ENCODE measurements at regions not wholly inside any gene's neighbourhood (a gene's known extent, or its start where the extent isn't known, plus 50 kb on each side); places are given as distances from the start of the nearest gene placed in this dataset.
A peak's percentile ranks its signal among the peaks of the same experiment; 100 is the strongest.

GRCh38 chr11:48900131-48900800 is 83.4 kb downstream of the TRIM51G start:
- no peak for TF ChIP-seq TAF1 (IDR thresholded peaks at IDR 0.05; ENCODE audit: borderline replicate concordance, insufficient read depth, low read length)
- TF ChIP-seq SIN3A (IDR thresholded peaks at IDR 0.05; ENCODE audit: borderline replicate concordance, insufficient read depth, low read length): no peak
- TF ChIP-seq POLR2AphosphoS5 (IDR thresholded peaks at IDR 0.05; ENCODE audit: low read depth, low read length): no peak
- TF ChIP-seq, protein P1, sequence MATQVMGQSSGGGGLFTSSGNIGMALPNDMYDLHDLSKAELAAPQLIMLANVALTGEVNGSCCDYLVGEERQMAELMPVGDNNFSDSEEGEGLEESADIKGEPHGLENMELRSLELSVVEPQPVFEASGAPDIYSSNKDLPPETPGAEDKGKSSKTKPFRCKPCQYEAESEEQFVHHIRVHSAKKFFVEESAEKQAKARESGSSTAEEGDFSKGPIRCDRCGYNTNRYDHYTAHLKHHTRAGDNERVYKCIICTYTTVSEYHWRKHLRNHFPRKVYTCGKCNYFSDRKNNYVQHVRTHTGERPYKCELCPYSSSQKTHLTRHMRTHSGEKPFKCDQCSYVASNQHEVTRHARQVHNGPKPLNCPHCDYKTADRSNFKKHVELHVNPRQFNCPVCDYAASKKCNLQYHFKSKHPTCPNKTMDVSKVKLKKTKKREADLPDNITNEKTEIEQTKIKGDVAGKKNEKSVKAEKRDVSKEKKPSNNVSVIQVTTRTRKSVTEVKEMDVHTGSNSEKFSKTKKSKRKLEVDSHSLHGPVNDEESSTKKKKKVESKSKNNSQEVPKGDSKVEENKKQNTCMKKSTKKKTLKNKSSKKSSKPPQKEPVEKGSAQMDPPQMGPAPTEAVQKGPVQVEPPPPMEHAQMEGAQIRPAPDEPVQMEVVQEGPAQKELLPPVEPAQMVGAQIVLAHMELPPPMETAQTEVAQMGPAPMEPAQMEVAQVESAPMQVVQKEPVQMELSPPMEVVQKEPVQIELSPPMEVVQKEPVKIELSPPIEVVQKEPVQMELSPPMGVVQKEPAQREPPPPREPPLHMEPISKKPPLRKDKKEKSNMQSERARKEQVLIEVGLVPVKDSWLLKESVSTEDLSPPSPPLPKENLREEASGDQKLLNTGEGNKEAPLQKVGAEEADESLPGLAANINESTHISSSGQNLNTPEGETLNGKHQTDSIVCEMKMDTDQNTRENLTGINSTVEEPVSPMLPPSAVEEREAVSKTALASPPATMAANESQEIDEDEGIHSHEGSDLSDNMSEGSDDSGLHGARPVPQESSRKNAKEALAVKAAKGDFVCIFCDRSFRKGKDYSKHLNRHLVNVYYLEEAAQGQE (IDR thresholded peaks at IDR 0.05; ENCODE audit: insufficient read depth in 1 of 2, low read depth in 2 of 2, low read length in 2 of 2): 0 out of 4 replicates have a peak, but pooled peaks of 1 of the 2 experiments have one; percentile 52
- no peak for TF ChIP-seq FOXP2 (optimal IDR thresholded peaks at IDR 0.05; ENCODE audit: borderline replicate concordance, extremely low read depth, extremely low read length, insufficient read depth)

DNA sequence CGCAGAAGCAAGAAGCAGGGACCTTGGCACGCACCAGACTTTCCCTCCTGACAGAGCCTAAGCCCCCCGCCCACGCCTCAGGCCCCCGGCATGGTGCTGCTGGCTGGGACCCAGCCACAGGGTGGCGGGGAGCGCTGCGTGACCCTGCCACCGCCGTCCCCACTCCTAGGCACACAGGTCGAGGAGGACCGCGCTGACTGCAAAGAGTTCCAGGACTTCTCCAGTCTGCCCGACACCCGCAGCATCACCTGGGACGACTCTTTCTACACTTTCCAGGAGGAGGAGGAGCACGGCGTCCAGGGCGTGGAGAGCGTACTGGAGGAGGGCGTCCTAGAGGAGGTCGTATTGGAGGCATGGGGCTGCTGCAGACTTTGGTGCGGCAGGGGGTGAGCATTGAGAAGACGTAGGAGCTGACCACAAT is 103.7 kb downstream of the TRIM51G start:
- TF ChIP-seq POLR2AphosphoS5 (IDR thresholded peaks at IDR 0.05; ENCODE audit: low read depth, low read length): no peak
- TF ChIP-seq FOXP2 (optimal IDR thresholded peaks at IDR 0.05; ENCODE audit: borderline replicate concordance, extremely low read depth, extremely low read length, insufficient read depth): no peak
- TF ChIP-seq SIN3A (IDR thresholded peaks at IDR 0.05; ENCODE audit: borderline replicate concordance, insufficient read depth, low read length): no peak

- TF ChIP-seq, protein P1 (IDR thresholded peaks at IDR 0.05; ENCODE audit: insufficient read depth in 1 of 2, low read depth in 2 of 2, low read length in 2 of 2): no peak
- no peak for TF ChIP-seq SIN3A (IDR thresholded peaks at IDR 0.05; ENCODE audit: borderline replicate concordance, insufficient read depth, low read length)
- TF ChIP-seq FOXP2 (optimal IDR thresholded peaks at IDR 0.05; ENCODE audit: borderline replicate concordance, extremely low read depth, extremely low read length, insufficient read depth): no peak
- no peak for TF ChIP-seq POLR2AphosphoS5 (IDR thresholded peaks at IDR 0.05; ENCODE audit: low read depth, low read length)
- no peak for TF ChIP-seq TAF1 (IDR thresholded peaks at IDR 0.05; ENCODE audit: borderline replicate concordance, insufficient read depth, low read length)
These were observed 104.4 kb downstream of the TRIM51G start for GRCh38 chr11:48879256-48879655.
